B cell (primary cell): ENCODE measurements at regions not wholly inside any gene's neighbourhood (a gene's known extent, or its start where the extent isn't known, plus 50 kb on each side); places are given as distances from the start of the nearest gene placed in this dataset.

Source experiments
- ATAC-seq: fragments of 200-7000 bp; cut with Tn5 transposase; one replicate; pipeline ENCODE4 v1.10.0; 2021; ENCODE audit warnings: low read depth, mild to moderate bottlenecking, moderate number of reproducible peaks, moderate library complexity
- CTCF ChIA-PET: fragments of 350-600 bp; sonication (Branson Sonifier 250); formaldehyde crosslinking; loops from one replicate; lab custom pipeline; 2021; ENCODE audit warnings: antibody characterized with exemption, inconsistent platforms; lab: Charles Lee
- POLR2A ChIA-PET: fragments of 350-600 bp; sonication (Branson Sonifier 250); formaldehyde crosslinking; loops from one replicate; lab custom pipeline; 2021; ENCODE audit warnings: antibody characterized with exemption; lab: Charles Lee
- DNase-seq: peaks from one replicate; pipeline ENCODE4 v3.0.0; 2013
- H2AFZ ChIP-seq: 2 replicates; pipeline ENCODE4 v1.6.1; 2012; ENCODE audit warnings: mild to moderate bottlenecking, low read depth, low read length; ENCODE audit not compliant: insufficient read depth, poor library complexity, severe bottlenecking
- H3K27ac ChIP-seq, 2 donors: 1 replicate in 1 of 2; 2 replicates in 1 of 2; pipeline ENCODE4 v1.5.1; 2012 to 2013; ENCODE audit warnings: low read length in 2 of 2, mild to moderate bottlenecking in 2 of 2, moderate library complexity in 1 of 2
- H3K27me3 ChIP-seq, 4 experiments: fragments of 200-600 bp in 1 of 4; sonication (generic) in 1 of 4; replicated peaks in 1 of 4; 1 replicate in 2 of 4; 2 replicates in 2 of 4; pipeline versions ENCODE4 v1.6.1 to v1.7.0; 2013 to 2016; ENCODE audit warnings: low read length in 3 of 4, mild to moderate bottlenecking in 2 of 4, mixed read lengths in 1 of 4, moderate library complexity in 1 of 4; ENCODE audit not compliant: insufficient read depth in 4 of 4, control insufficient read depth in 3 of 4; ENCODE audit errors: control extremely low read depth in 1 of 4
- H3K36me3 ChIP-seq, 2 experiments: replicated peaks in 1 of 2; 1 replicate in 1 of 2; 2 replicates in 1 of 2; pipeline versions ENCODE4 v1.6.1 to v1.7.1; 2013; ENCODE audit warnings: low read length in 1 of 2; ENCODE audit not compliant: insufficient read depth in 2 of 2, control insufficient read depth in 1 of 2; ENCODE audit errors: control extremely low read depth in 1 of 2, extremely low read depth in 1 of 2
- H3K4me1 ChIP-seq, 2 donors: fragments of 200-600 bp in 1 of 2; sonication (generic) in 1 of 2; 1 replicate in 1 of 2; 2 replicates in 1 of 2; pipeline versions ENCODE4 v1.5.1 to v1.6.1; 2013 to 2017; ENCODE audit warnings: low read length in 2 of 2; ENCODE audit not compliant: control insufficient read depth in 2 of 2, insufficient read depth in 2 of 2
- H3K4me2 ChIP-seq: replicated peaks from 2 replicates; pipeline ENCODE3; 2012; ENCODE audit warnings: mild to moderate bottlenecking, low read depth, low read length; ENCODE audit not compliant: poor library complexity, severe bottlenecking
- H3K4me3 ChIP-seq, 5 experiments: fragments of 200-600 bp in 1 of 5; sonication (generic) in 1 of 5; 1 replicate in 3 of 5; 2 replicates in 2 of 5; pipeline versions ENCODE4 v1.5.1 to v1.7.0; 2011 to 2016; ENCODE audit warnings: low read length in 4 of 5, mild to moderate bottlenecking in 4 of 5, low read depth in 2 of 5, control low read depth in 1 of 5, moderate library complexity in 1 of 5; ENCODE audit not compliant: insufficient read depth in 1 of 5; ENCODE audit errors: control extremely low read depth in 1 of 5, extremely low read depth in 1 of 5
- H3K79me2 ChIP-seq: fragments of 200-600 bp; sonication (generic); one replicate; pipeline ENCODE4 v1.6.0; 2016; ENCODE audit warnings: low read length; ENCODE audit not compliant: control insufficient read depth, insufficient read depth
- H3K9ac ChIP-seq: fragments of 200-600 bp; sonication (generic); 2 replicates; pipeline ENCODE4 v1.6.1; 2017; ENCODE audit warnings: mild to moderate bottlenecking, low read length, moderate library complexity
- H3K9me3 ChIP-seq, 3 donors: one replicate each; pipeline versions ENCODE4 v1.6.1 to v1.7.1; 2013; ENCODE audit warnings: low read length in 2 of 3; ENCODE audit not compliant: control insufficient read depth in 2 of 3, insufficient read depth in 1 of 3; ENCODE audit errors: control extremely low read depth in 1 of 3
- H4K20me1 ChIP-seq: 2 replicates; pipeline ENCODE4 v1.6.0; 2012; ENCODE audit warnings: mild to moderate bottlenecking, low read length; ENCODE audit not compliant: insufficient read depth, control insufficient read depth, poor library complexity, severe bottlenecking
- H3K27ac Mint-ChIP-seq: one replicate; pipeline ENCODE4 v1.8.0; 2021; ENCODE audit warnings: mixed read lengths
- H3K27me3 Mint-ChIP-seq: one replicate; pipeline ENCODE4 v1.8.0; 2021; ENCODE audit warnings: mixed read lengths
- H3K4me1 Mint-ChIP-seq: one replicate; pipeline ENCODE4 v1.8.0; 2021; ENCODE audit warnings: mixed read lengths
- H3K4me3 Mint-ChIP-seq: one replicate; pipeline ENCODE4 v1.8.0; 2021; ENCODE audit warnings: mixed read lengths
- H3K9me3 Mint-ChIP-seq: one replicate; pipeline ENCODE4 v1.8.0; 2022; ENCODE audit warnings: mixed read lengths; ENCODE audit not compliant: insufficient read depth
- CTCF ChIP-seq: fragments of 200-600 bp; IDR thresholded peaks from one replicate; pipeline ENCODE4 v1.8.0; 2022; ENCODE audit warnings: antibody characterized with exemption, mild to moderate bottlenecking
- EZH2 ChIP-seq: IDR thresholded peaks from 2 replicates; pipeline ENCODE4 v1.6.1; 2012; ENCODE audit warnings: borderline replicate concordance, low read depth, mild to moderate bottlenecking, moderate library complexity, low read length; ENCODE audit not compliant: insufficient read depth, poor library complexity, severe bottlenecking
- WGBS: methylation state at CpG from one replicate; pipeline ENCODE4 v1.1.5; 2013; ENCODE audit warnings: missing lambda C conversion rate; ENCODE audit not compliant: insufficient coverage; 5-methylcytosine and 5-hydroxymethylcytosine counted together
- intact Hi-C: fragments of 100-400 bp; cut with micrococcal nuclease; formaldehyde crosslinking; loops from one replicate; pipeline ENCODE4 v1.10.0; 2022

DNA sequence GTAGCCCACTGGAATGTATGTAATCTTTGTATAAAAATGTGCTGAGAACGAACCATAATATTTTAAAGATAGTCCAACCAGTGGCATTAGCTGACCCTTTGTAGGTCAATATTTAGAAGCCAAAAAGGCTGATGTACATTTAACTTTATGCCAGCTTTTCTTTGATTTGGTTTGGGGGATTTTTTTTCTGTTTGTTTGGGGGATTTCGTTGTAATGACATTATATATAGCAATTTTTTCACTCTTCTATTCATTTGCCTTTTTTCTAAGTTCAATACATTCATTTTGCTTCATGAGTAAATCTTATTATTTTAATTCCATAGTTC lies 382.0 kb upstream of the NOCT start:
- no peaks in the 10 kb centered on the region for H4K20me1 ChIP-seq
- H3K4me3 ChIP-seq = no peak overlapping the region
- H3K27ac ChIP-seq = no peak overlapping the region
- H3K9me3 ChIP-seq = no peaks in the 10 kb centered on the region
- no peak overlapping the region for H3K4me3 Mint-ChIP-seq
- ChIA-PET POLR2A (no interaction called here), CTCF (no interaction called here)
- no peak overlapping the region for H3K9ac ChIP-seq
- no peak overlapping the region for H3K27ac Mint-ChIP-seq
- DNase-seq (no peak), ATAC-seq (no peak)
- H3K4me1 ChIP-seq = no peaks in the 10 kb centered on the region
- H2AFZ ChIP-seq = no peak overlapping the region
- TF ChIP-seq CTCF (no peak), EZH2 (no peak)
- H3K9me3 Mint-ChIP-seq = no peaks in the 10 kb centered on the region
- no peaks in the 10 kb centered on the region for H3K4me1 Mint-ChIP-seq
- no peaks in the 10 kb centered on the region for H3K36me3 ChIP-seq
- no peaks in the 10 kb centered on the region for H3K79me2 ChIP-seq
- intact Hi-C loops = no loop called here
- H3K27me3 Mint-ChIP-seq = no peaks in the 10 kb centered on the region
- no peaks in the 10 kb centered on the region for H3K27me3 ChIP-seq
- no peak overlapping the region for H3K4me2 ChIP-seq
- no CpG with 5 or more reads among the region's 2 CpGs for WGBS

DNA sequence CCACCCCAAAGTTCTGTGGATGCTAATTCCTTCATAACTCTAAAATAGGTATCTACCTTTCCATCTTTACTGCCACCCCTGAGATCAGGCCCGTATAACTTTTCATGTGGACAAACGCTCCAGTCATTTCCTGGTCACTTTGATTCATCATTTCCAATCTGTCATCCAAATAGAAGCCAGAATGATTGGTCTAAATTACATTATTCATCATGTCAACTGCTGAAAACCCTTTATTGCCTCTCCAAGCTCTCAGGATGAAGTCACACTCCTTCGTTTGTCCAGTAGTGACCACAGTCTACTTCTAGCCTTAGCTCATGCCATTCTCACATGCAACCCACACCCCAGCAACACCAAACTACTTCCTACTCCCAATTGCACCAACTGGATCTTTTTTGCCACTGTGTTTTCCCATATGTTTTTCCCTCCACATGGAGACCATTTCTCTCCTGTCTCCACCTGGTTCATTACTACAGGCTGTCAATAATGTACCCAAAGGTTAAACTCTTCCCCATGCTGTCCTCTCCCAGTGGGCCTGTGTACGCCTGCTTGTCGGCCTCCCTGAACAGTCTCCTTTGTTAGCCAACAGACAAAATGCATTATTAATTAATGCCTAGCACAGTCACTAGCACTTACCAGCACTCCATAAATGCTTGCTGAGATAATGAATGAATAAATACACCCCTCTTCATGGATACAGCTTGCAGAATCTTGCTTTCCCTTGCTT lies 382.6 kb upstream of the NOCT start:
- no peak overlapping the region for H2AFZ ChIP-seq
- ChIA-PET CTCF (no interaction called here), POLR2A (no interaction called here)
- H3K9me3 ChIP-seq = no peaks in the 10 kb centered on the region
- Mint-ChIP-seq H3K9me3 (no peaks in the 10 kb centered on the region), H3K4me3 (no peak overlapping the region), H3K27me3 (no peaks in the 10 kb centered on the region), H3K27ac (no peak overlapping the region), H3K4me1 (no peaks in the 10 kb centered on the region)
- DNase-seq (no peak), ATAC-seq (no peak)
- no peaks in the 10 kb centered on the region for H4K20me1 ChIP-seq
- no peaks in the 10 kb centered on the region for H3K4me1 ChIP-seq
- no peaks in the 10 kb centered on the region for H3K79me2 ChIP-seq
- no peak overlapping the region for H3K4me3 ChIP-seq
- intact Hi-C loops = no loop called here
- H3K27me3 ChIP-seq = no peaks in the 10 kb centered on the region
- WGBS = 82% methylated on average over 3 of the region's 5 CpGs
- H3K27ac ChIP-seq = no peak overlapping the region
- no peak for TF ChIP-seq CTCF
- TF ChIP-seq EZH2 = no peak
- H3K4me2 ChIP-seq = no peak overlapping the region
- H3K36me3 ChIP-seq = no peaks in the 10 kb centered on the region
- no peak overlapping the region for H3K9ac ChIP-seq
